ENCODE measurements at regions not wholly inside any gene's neighbourhood (a gene's known extent, or its start where the extent isn't known, plus 50 kb on each side); places are given as distances from the start of the nearest gene placed in this dataset.

- TF ChIP-seq TCF12 (IDR thresholded peaks at IDR 0.05; ENCODE audit: low read depth) = no peak
- no peak for TF ChIP-seq YY1 (IDR thresholded peaks at IDR 0.05; ENCODE audit: low read depth)
- TF ChIP-seq TEAD4 (IDR thresholded peaks at IDR 0.05) = no peak
- TF ChIP-seq ZBTB7A (IDR thresholded peaks at IDR 0.05; ENCODE audit: low read depth) = no peak
- no peak for TF ChIP-seq NFIC (IDR thresholded peaks at IDR 0.05)
- no peak for TF ChIP-seq REST (IDR thresholded peaks at IDR 0.05; ENCODE audit: low read depth)
- TF ChIP-seq TAF1 (IDR thresholded peaks at IDR 0.05; ENCODE audit: low read depth) = no peak
- TF ChIP-seq CEBPB (IDR thresholded peaks at IDR 0.05) = no peak
- no peak for TF ChIP-seq RAD21 (IDR thresholded peaks at IDR 0.05; ENCODE audit: low read depth)
- TF ChIP-seq MAX (IDR thresholded peaks at IDR 0.05) = no peak
- no peak for TF ChIP-seq CREB1 (IDR thresholded peaks at IDR 0.05; ENCODE audit: low read depth)
- no peak for TF ChIP-seq FOXM1 (IDR thresholded peaks at IDR 0.05; ENCODE audit: borderline replicate concordance, low read depth)
- TF ChIP-seq EP300 (IDR thresholded peaks at IDR 0.05; ENCODE audit: borderline replicate concordance) = no peak
- TF ChIP-seq USF1 (IDR thresholded peaks at IDR 0.05) = no peak
- no peak for TF ChIP-seq EGR1 (IDR thresholded peaks at IDR 0.05)
Observed at GRCh38 chr20:47956268-47956995, 171.2 kb upstream of the SULF2 start.

GRCh38 chr20:47953471-47953870 lies 168.2 kb upstream of the SULF2 start:
- no peak for TF ChIP-seq REST (IDR thresholded peaks at IDR 0.05; ENCODE audit: low read depth)
- TF ChIP-seq EGR1 (IDR thresholded peaks at IDR 0.05) = no peak
- no peak for TF ChIP-seq FOXM1 (IDR thresholded peaks at IDR 0.05; ENCODE audit: borderline replicate concordance, low read depth)
- TF ChIP-seq CREB1 (IDR thresholded peaks at IDR 0.05; ENCODE audit: low read depth) = no peak
- no peak for TF ChIP-seq YY1 (IDR thresholded peaks at IDR 0.05; ENCODE audit: low read depth)
- TF ChIP-seq RAD21 (IDR thresholded peaks at IDR 0.05; ENCODE audit: low read depth) = no peak

- TF ChIP-seq REST (IDR thresholded peaks at IDR 0.05; ENCODE audit: low read depth) (no peak), EGR1 (IDR thresholded peaks at IDR 0.05) (no peak), RAD21 (IDR thresholded peaks at IDR 0.05; ENCODE audit: low read depth) (no peak), USF1 (IDR thresholded peaks at IDR 0.05) (no peak), EP300 (IDR thresholded peaks at IDR 0.05; ENCODE audit: borderline replicate concordance) (no peak), TCF12 (IDR thresholded peaks at IDR 0.05; ENCODE audit: low read depth) (no peak), ZBTB7A (IDR thresholded peaks at IDR 0.05; ENCODE audit: low read depth) (no peak)
Observed at GRCh38 chr20:47952023-47952564, 166.8 kb upstream of the SULF2 start.

GRCh38 chr20:47951521-47951971 lies 166.3 kb upstream of the SULF2 start:
- no peak for TF ChIP-seq USF1 (IDR thresholded peaks at IDR 0.05)
- no peak for TF ChIP-seq FOXM1 (IDR thresholded peaks at IDR 0.05; ENCODE audit: borderline replicate concordance, low read depth)
- TF ChIP-seq NFIC (IDR thresholded peaks at IDR 0.05) = no peak
- no peak for TF ChIP-seq RAD21 (IDR thresholded peaks at IDR 0.05; ENCODE audit: low read depth)
- no peak for TF ChIP-seq YY1 (IDR thresholded peaks at IDR 0.05; ENCODE audit: low read depth)
- TF ChIP-seq CREB1 (IDR thresholded peaks at IDR 0.05; ENCODE audit: low read depth) = no peak
- TF ChIP-seq REST (IDR thresholded peaks at IDR 0.05; ENCODE audit: low read depth) = no peak
- TF ChIP-seq EGR1 (IDR thresholded peaks at IDR 0.05) = no peak
- TF ChIP-seq CEBPB (IDR thresholded peaks at IDR 0.05) = no peak
- no peak for TF ChIP-seq TCF12 (IDR thresholded peaks at IDR 0.05; ENCODE audit: low read depth)
- no peak for TF ChIP-seq EP300 (IDR thresholded peaks at IDR 0.05; ENCODE audit: borderline replicate concordance)
- no peak for TF ChIP-seq TEAD4 (IDR thresholded peaks at IDR 0.05)
- no peak for TF ChIP-seq MAX (IDR thresholded peaks at IDR 0.05)
- no peak for TF ChIP-seq ZBTB7A (IDR thresholded peaks at IDR 0.05; ENCODE audit: low read depth)
- TF ChIP-seq TAF1 (IDR thresholded peaks at IDR 0.05; ENCODE audit: low read depth) = no peak

Data from Ishikawa (cell line).